ENCODE measurements at regions not wholly inside any gene's neighbourhood (a gene's known extent, or its start where the extent isn't known, plus 50 kb on each side); places are given as distances from the start of the nearest gene placed in this dataset.

GRCh38 chr6:16902502-16902901, 141.2 kb upstream of the ATXN1 start:
- TF ChIP-seq, protein P1, sequence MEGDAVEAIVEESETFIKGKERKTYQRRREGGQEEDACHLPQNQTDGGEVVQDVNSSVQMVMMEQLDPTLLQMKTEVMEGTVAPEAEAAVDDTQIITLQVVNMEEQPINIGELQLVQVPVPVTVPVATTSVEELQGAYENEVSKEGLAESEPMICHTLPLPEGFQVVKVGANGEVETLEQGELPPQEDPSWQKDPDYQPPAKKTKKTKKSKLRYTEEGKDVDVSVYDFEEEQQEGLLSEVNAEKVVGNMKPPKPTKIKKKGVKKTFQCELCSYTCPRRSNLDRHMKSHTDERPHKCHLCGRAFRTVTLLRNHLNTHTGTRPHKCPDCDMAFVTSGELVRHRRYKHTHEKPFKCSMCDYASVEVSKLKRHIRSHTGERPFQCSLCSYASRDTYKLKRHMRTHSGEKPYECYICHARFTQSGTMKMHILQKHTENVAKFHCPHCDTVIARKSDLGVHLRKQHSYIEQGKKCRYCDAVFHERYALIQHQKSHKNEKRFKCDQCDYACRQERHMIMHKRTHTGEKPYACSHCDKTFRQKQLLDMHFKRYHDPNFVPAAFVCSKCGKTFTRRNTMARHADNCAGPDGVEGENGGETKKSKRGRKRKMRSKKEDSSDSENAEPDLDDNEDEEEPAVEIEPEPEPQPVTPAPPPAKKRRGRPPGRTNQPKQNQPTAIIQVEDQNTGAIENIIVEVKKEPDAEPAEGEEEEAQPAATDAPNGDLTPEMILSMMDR (IDR thresholded peaks at IDR 0.05) = no peak
- TF ChIP-seq POLR2A (IDR thresholded peaks at IDR 0.05) (no peak), EP300 (IDR thresholded peaks at IDR 0.05; ENCODE audit: low read depth) (no peak)
